NCI-H345 treated with DMSO at 0.1 percent for 48 hours (cell line): ENCODE measurements at regions not wholly inside any gene's neighbourhood (a gene's known extent, or its start where the extent isn't known, plus 50 kb on each side); places are given as distances from the start of the nearest gene placed in this dataset.

ENCODE experiments used
- DNase-seq: peaks from one replicate; lab custom pipeline; 2025; ENCODE audit not compliant: unreplicated experiment; lab: John Stamatoyannopoulos, UW

DNA sequence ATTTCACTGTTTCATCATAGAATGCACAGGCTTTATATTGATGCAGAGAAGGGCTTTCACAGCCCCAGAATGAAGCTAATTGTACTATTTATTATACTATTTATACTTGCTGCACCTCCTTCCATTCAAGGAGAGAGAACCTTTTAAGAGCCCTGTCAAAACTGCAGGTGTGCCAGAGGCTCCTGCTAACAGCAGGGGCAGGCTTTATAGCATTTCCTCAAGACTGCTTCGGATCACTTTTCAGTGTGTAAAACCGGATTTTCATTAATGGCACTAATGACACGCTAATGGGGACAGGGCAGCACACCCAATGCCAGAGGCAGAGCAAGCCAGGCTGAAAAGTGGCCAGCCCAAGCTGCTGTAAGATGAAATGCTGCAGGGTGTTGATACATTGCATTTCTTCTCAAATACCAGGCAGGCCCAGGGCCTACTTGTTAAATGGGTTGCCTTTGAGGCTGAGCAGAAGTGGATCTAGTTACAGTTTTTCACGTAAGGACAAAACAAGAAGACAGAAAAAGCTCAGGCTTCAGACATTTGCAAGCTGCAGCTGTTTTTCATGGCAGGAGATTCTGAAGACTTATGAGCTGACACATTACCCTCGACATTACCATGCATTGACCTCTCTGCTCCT is 487.7 kb upstream of the BTBD3 start:
- DNase-seq, result no peak

DNA sequence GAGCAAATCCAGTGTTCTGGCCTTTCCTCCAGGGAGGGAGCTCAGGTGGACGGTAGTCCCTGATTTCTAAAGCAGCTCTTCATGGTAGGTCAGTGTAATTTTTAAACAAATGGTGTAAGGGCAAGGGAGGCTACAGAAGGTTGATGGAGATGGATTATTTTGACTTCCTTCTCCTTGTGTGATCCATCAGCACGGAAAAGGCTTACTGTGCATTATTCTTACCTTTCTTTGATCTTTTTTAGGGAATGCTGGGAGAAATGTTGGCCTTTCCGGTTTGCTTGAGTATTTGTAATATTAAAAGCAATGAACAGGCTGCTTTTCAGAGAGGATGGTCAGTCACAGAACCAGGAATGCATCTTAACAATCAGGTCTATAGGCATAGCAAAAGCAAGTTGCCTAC is 487.0 kb upstream of the BTBD3 start:
- DNase-seq, result no peak

DNA sequence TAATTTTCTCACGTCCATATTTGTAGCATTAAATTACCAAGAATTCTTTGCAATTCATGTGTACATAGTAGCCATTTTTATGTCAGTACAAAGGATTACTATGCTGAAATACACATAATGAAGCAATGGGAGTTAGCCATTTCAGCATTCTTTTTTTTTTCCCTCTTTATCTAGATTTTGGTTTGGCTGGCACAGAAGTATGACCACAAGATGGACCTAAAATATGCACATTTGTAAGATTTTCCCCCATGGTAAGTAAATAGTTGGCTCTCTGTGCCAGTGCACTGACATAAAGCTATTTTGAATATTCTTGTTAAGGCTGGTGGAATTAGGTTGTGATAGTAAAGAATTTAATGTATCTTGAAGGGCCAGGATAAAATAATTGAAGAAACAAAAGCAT is 486.1 kb upstream of the BTBD3 start:
- no peak for DNase-seq

DNA sequence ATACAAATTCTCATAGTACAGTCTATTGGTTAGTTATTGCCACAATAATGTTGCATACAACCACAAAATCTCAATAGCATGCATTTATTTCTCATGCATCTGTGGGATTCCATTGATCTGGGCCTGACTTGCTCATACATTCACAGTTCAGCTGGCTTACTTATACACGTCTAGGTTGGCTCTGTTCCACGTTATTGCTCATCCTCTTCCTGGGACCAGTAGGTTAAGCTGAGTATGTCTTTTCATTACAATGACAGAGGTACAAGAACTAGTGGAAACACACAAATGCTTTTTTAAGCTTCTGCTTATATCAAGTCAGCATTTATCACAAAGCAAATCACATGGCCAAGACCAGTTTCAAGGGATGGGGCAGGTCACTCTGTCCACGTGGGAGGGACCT is 485.3 kb upstream of the BTBD3 start:
- no peak for DNase-seq

DNA sequence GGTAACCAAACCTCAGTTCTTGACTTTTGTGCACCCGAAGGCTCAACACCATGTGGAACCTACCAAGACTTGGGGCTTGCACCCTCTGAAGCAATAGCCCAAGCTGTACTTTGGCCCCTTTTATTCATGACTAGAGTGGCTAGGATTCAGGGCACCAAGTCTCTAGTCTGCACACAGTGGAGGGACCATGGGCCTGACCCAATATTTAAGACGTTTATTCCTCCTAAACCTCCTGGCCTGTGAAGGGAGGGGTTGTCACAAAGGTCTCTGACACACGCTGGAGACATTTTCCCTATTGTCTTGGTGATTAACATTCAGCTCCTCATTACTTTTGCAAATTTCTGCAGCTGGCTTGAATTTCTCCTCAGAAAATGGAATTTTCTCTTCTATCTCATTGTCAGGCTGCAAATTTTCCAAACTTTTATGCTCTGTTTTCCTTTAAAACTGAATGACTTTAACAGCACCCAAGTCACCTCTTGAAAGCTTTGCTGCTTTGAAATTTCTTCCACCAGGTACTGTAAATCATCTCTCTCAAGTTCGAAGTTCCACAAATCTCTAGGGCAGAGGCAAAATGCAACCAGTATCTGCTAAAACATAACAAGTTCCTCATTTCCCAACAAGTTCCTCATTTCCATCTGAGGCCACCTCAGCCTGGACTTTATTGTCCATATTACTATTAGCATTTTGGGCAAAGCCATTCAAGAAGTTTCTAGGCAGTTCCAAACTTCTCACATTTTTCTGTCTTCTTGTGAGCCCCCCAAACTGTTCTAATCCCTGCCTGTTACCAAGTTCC is 481.4 kb upstream of the BTBD3 start:
- no peak for DNase-seq

DNA sequence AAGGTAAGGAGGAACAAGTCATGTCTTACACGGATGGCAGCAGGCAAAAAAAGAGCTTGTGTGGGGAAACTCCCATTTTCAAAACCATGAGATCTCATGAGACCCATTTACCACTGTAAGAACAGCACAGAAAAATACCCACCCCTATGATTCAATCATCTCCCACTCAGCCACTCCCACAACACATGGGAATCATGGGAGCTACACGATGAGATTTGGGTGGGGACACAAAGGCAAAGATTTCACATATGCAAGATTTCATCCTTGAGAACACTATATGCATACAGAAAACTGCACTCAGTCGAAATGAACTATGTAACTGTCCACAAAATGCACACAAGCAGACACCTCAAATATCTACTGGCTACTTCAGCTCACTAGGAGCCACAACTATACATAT is 480.6 kb upstream of the BTBD3 start:
- no peak for DNase-seq

DNA sequence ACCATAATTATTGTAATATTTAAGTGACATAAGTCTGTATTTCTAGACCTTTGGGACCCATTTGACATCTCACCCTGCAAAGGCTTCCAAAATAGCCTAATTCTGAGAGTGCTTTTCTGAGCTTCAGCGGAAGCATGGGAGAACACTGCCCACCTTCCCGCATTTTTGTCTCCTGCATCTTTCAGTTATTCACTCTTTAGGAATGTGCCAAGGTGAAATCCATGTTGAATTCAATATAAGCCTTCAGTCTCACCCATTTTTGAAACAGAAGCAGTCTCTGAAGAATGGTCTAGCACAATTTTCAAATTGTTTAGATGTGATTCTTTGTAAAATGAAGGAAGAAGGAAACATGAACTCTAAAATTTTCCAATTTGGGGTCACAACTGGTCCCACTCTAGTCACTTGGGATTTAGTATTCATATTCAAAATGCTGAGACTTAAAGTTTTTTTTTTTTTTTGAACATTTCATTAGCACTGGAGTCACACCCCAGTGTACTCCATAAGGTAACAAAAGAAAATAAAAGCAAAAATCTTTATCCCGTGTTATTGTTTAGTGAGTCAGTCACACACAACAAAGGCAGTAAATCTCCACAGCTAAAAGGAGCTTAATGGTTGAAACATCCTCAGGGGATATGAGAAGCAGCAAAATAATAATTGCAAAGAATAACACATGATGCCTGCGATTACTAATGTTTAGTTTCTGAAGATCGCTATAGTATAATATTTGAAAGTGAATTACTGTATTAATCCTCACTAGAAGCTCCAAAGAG is 479.9 kb upstream of the BTBD3 start:
- DNase-seq, result no peak

DNA sequence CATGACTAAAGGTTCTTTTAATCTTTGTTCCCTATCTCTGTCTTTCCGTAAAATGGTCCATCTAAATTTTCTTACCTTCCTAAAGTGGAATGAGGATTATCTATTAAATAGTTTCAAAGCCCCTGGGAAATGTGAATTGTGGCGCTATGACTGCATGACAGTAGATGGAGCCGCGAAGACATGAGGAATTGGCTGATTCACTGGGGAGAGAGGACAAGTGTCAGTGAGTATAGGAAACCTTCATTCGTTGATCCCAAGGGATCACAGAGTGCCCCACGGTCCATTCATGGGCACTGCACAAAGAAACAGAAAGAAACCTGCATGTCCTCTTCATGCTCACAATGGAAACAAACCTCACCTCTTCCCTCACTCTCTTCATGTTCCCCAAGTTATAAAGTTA is 479.3 kb upstream of the BTBD3 start:
- DNase-seq, result no peak

DNA sequence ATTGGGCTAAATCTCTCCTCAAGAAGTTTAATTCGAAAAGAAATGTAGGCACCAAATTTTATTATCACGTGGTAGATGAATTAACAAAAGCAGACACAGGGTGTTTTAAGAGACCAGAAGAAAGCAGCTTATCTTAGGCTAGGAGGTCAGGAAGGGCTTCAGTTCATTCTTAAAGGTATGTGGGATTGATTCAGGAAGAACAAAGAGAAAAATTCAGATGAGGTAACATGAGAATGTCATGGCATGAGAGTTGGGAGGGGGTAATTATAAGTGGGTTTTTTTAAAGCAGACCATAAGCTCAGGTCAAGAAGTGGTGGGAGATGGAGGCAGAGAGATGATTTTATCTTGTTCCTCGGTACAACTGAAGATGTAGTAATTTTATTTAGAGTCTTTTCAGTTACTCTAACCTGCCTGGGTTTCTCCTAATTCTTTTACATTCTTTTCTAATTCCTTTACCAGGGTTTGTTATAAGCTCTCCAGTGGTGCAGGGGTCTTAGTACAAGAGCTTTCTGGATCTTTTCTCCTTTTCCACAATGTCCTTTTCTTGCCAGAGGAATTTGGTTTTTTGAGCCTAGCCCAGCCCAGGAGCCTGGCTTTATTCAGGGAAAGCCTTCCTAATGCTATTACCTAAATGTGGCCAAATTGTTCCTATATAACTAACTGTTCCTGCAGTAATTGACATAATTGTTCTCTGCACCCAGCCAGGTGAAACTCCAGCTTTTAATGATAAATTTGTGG is 474.1 kb upstream of the BTBD3 start:
- DNase-seq, result no peak

DNA sequence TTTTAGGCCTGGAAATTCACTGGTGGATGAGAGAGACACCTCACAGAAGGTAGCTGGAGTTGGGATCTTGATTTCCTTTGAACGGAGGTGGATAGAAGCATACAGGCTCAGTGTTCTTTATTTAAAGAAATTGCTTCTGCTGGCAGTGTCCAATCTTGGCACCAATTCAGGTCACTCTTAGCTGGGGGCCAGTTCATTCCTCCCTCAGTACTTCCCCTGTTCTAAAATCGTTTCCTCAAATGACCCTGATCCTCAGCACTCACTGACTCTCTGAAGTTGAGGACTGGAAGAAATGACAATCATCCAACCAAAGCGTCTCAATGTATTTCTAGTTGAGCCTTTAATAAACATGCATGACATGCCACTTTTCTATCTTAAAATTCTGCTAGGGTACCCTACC is 472.5 kb upstream of the BTBD3 start:
- no peak for DNase-seq

DNA sequence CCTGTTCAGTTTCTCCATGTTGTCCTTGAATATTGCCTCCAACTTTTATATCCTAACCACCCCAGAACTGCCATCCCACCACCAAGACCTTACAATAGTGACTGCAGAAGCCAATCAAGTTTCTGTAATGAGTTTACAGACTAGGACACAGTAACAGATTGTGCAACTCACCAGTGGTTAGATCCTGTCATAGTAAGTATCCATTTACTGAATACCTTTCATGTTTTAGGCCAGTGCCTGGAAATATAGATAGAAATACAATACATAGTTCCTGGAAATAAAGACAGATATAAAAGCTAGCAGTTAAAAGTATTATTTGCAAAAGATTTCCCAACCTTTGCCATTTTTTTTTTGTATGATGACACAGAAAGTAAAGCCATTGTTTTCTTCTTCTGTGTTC is 471.8 kb upstream of the BTBD3 start:
- no peak for DNase-seq

DNA sequence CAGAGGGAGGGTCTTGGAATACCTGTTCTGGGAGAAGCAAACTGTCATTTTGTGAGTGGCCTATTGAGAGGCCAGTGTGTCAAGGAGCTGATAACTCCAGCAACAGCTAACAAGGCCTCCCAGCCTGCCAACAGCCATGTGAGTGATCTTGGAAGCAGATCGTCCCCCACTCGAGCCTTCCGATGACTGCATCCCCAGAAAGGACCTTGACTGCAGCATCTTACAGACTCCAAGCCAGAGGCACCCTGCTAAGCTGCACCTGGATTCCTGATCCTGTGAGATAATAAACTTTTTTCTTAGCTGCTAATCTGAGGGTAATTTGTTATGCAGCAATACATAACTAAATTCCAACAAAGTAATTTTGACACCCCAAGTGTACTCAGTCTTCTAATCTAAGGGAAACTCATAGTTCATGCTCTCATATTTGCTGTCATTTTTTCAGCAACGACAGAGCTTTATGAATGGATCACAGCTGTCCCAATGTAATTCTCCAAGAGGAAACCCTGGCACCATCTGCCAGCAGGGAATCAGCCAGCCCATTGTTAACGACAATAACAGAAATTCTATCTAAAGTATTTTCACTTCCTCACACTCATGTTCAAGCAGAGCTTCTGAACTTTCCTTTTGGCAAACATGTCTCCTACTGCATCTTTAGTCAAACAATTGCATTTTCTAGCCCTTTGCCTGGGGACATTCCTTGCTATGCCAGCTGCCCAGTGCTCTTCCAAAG is 470.2 kb upstream of the BTBD3 start:
- DNase-seq, result no peak

DNA sequence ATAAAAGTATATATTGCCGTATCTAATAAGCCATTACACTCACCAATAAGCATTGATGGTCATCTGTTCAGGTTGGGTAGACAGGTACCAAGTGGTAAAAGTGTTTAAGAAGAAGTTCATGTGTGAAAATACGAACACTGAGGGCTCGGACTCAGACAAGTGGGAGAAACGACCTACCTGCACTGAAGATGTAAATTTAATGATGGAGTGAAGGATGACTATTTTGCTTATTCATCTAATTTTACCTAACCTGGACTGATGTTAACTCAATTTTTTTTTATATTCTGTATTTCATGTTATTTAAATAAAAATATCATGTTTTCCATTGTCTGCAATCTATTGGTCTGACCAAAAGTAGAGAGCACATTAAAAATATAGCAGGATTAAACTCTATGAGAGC is 469.1 kb upstream of the BTBD3 start:
- DNase-seq, result no peak

DNA sequence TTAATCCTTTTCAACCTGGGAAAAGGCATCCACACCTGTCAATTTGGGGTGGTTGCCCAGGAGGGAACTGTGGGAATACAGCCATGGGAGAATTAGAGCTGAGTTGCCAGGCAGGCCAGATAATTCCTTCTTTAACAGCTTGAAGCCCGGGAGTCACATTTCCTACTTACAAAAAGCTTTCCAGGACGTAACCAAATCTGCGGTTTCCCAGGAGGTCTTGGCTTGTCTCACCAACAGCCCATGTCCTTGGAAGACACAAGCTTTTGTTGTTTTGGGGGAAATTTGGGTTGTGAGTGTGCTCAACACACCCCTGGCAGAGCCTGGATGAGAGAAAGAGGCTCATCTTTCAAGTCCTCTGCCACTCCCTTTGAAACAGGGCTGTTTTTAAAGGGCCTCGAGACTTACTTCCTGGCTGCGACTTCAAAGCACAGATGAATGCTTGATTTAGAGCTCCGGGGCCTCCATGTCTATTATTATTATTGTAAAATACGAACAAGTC is 465.9 kb upstream of the BTBD3 start:
- no peak for DNase-seq

DNA sequence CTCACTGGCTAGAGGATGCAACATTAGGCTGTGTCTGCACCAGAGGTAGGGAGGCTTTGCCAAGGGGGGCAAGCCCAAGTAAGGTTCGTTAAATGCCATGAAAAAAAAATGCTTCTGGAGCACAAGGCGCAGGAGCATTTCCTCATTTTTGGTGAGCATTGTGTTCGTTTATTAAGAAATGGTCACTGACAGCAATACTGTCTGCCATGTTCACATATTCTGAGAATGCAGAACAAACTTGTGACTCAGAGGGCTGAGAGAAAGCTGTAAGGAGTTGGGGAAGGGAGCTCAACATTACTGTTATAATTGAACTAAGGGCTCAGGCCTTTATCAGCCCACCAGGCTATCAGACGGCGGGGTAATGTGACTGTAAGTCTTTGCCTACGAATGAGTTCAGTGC is 465.4 kb upstream of the BTBD3 start:
- DNase-seq, result no peak

DNA sequence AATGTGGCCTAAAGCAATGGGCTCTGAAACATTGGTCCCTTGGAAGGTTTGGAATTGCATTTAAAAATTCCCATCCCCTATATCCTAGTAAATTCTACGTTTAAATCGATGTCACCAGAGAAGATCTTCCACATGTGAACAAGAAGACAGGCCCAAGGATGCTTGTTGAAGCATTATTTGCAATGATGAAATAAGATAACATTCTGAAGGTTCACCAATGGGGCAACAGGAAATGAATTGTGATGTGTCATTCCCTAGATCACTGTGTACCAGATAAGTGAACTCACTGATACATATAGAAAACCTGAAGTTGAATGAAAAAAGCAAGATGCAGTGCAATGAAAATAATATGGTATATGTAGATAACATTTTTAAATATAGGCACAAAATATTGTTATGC is 464.3 kb upstream of the BTBD3 start:
- DNase-seq, result no peak

DNA sequence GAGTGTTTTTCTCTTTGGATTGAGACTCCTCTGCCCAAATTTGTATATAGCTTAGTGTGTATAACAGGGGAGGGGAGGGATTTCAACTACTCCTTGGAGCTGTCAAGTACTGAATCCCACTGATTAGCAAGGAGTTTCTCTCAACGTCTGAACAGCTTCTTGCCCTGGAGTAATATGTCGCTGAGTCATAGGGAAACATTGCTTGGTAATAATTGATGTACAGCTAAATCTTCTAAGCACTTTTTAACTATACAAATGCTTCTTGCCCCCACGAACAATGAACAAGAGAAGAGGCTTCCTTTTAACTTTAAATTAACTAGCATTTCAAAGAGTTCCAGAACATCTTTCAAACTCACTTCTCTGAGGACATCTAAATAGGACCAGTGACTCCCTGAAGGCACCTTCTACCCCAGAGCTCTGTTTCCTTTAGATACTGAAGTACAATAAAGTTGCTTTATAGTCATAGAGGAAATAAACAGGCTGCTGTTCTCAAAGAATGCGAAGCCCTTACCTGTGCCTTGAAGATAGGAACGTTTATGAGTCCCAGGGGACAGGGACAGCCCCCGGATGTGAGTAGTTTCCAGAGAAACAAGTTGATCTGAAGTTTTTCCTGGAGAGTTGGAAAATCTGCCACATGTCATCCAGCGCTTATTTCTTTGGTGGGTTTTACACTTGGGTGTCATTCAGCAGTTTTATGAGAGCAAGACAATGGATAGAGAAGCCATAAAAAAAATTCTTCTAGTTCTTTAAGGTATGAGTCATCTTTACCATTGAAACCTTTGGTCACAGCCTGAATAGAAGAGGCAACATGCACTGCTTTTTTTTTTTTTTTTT is 462.5 kb upstream of the BTBD3 start:
- DNase-seq, result no peak

DNA sequence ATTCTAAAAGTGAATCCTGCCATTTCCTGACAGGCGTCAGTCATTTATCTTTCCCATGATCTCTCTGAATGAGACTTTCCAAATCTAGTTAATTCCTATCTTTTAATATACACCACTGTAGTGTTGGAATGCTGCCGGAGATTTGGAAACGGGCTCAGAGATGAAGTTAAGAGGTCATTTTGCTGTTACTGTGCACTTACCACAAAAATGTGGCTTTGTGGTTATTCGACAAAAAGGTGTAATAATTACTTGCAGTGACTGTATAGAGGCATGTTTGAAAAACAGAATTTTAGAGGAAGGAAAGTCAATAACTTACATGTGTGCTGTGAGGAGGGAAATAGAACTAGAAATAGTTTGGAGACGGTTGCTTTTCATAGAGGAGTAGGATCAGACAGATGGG is 460.2 kb upstream of the BTBD3 start:
- no peak for DNase-seq

DNA sequence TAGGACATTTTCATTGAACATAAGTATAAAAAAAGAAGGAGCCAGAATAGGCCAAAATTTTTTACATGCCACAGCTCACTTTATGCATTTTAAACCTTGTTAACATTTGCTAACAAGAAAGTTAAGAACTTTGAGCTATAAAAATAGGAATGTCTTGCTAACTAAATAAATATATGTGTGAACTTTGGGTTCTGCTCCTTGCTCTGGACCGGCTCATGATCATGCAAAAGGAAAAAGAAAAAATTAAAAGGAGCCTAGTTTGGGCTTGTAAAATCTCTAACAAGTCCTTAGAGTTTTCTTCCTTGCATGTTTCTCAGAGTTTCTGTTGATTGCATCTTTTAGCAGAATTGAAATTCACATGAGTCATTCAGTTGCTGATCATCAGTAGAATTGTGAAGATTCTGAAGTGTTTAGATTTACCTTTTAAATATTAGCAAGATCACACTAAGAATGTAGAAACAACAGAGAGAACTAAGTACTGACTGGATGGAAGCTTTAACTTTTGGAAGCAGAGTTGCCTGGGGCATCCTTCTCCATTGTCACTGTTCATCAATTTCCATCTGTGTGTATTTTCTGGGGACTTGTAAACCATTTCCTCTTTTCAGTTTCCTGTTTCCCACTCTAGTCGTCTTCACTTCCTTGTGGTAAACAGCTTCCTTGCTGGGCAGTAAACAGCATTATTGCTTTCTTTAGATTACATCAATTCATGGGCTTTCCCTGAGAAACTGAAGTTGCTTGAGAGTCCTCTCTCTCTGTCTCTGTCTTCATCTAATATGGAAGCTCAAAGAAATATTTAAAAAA is 458.4 kb upstream of the BTBD3 start:
- DNase-seq, result no peak
